KMS-11 (cell line): ENCODE measurements at regions not wholly inside any gene's neighbourhood (a gene's known extent, or its start where the extent isn't known, plus 50 kb on each side); places are given as distances from the start of the nearest gene placed in this dataset.

Experiments used
- H2AFZ ChIP-seq: fragments of 200-600 bp; sonication (generic); 2 replicates; pipeline ENCODE4 v1.6.1; 2016; ENCODE audit warnings: antibody characterized with exemption, mixed run types, low read depth
- H3K27ac ChIP-seq: fragments of 200-600 bp; sonication (generic); 2 replicates; pipeline ENCODE4 v1.6.1; 2016; ENCODE audit warnings: mild to moderate bottlenecking, mixed run types
- H3K27me3 ChIP-seq: fragments of 200-600 bp; sonication (generic); 2 replicates; pipeline ENCODE4 v1.6.1; 2017; ENCODE audit warnings: mild to moderate bottlenecking, low read depth, mixed run types, moderate library complexity; ENCODE audit not compliant: insufficient read depth
- H3K36me3 ChIP-seq: fragments of 200-600 bp; sonication (generic); 2 replicates; pipeline ENCODE4 v1.6.1; 2017; ENCODE audit warnings: mild to moderate bottlenecking, mixed run types; ENCODE audit not compliant: insufficient read depth
- H3K4me1 ChIP-seq: fragments of 200-600 bp; sonication (generic); 2 replicates; pipeline ENCODE4 v1.6.1; 2016; ENCODE audit warnings: mild to moderate bottlenecking, low read depth, mixed run types; ENCODE audit not compliant: poor library complexity, severe bottlenecking
- H3K4me2 ChIP-seq: fragments of 200-600 bp; sonication (generic); 2 replicates; pipeline ENCODE4 v1.7.0; 2016; ENCODE audit warnings: mild to moderate bottlenecking, mixed run types
- H3K4me3 ChIP-seq: fragments of 200-600 bp; sonication (generic); IDR thresholded peaks from 2 replicates; pipeline ENCODE4 v1.6.1; 2017; ENCODE audit warnings: low read depth, low read length, mixed read lengths; ENCODE audit not compliant: insufficient read depth
- H3K79me2 ChIP-seq: fragments of 200-600 bp; sonication (generic); 2 replicates; pipeline ENCODE4 v1.6.1; 2016; ENCODE audit warnings: low read depth, mixed run types; ENCODE audit not compliant: insufficient read depth
- H3K9ac ChIP-seq: fragments of 200-600 bp; sonication (generic); 2 replicates; pipeline ENCODE4 v1.6.1; 2016; ENCODE audit warnings: mild to moderate bottlenecking, mixed run types
- H4K20me1 ChIP-seq: fragments of 200-600 bp; sonication (generic); 2 replicates; pipeline ENCODE4 v1.6.1; 2016; ENCODE audit warnings: mild to moderate bottlenecking, mixed run types; ENCODE audit not compliant: insufficient read depth
- TF ChIP-seq, protein P1 (sequence below): fragments of 200-600 bp; sonication (generic); conservative IDR thresholded peaks from 2 replicates; pipeline ENCODE4 v1.6.1; 2017; ENCODE audit warnings: low read depth, mild to moderate bottlenecking, antibody characterized with exemption, low read length, moderate library complexity, mixed read lengths

DNA sequence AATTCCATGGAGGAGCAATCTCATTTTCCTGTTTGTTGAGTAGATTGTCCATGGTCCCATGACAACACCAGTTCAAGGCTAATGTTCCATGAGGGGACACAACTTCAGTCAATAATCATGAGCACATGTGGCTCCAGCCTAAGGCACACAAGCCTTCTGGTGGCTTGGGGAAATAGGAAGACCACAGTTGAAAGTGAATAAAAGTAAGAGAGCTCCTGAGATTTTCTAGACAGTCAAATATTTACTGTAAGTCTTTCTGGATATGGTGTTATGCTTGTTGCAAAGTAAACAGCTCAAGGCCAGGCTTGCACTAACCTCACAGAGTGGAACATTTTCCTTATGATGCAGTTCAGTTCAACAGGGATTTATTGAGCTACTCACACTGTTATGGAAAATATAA lies 206.9 kb upstream of the SLC38A2 start:
- no peaks in the 10 kb centered on the region for H3K36me3 ChIP-seq
- no peak overlapping the region for H3K27ac ChIP-seq
- no peaks in the 10 kb centered on the region for H3K27me3 ChIP-seq
- no peak overlapping the region for H2AFZ ChIP-seq
- H3K79me2 ChIP-seq = no peaks in the 10 kb centered on the region
- no peaks in the 10 kb centered on the region for H4K20me1 ChIP-seq
- no peak overlapping the region for H3K4me2 ChIP-seq
- TF ChIP-seq, protein P1, sequence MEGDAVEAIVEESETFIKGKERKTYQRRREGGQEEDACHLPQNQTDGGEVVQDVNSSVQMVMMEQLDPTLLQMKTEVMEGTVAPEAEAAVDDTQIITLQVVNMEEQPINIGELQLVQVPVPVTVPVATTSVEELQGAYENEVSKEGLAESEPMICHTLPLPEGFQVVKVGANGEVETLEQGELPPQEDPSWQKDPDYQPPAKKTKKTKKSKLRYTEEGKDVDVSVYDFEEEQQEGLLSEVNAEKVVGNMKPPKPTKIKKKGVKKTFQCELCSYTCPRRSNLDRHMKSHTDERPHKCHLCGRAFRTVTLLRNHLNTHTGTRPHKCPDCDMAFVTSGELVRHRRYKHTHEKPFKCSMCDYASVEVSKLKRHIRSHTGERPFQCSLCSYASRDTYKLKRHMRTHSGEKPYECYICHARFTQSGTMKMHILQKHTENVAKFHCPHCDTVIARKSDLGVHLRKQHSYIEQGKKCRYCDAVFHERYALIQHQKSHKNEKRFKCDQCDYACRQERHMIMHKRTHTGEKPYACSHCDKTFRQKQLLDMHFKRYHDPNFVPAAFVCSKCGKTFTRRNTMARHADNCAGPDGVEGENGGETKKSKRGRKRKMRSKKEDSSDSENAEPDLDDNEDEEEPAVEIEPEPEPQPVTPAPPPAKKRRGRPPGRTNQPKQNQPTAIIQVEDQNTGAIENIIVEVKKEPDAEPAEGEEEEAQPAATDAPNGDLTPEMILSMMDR = no peak
- no peak overlapping the region for H3K9ac ChIP-seq
- H3K4me1 ChIP-seq = peaks cover 18% of the 10 kb centered on the region
- no peak overlapping the region for H3K4me3 ChIP-seq

GRCh38 chr12:46578190-46578982 lies 205.8 kb upstream of the SLC38A2 start:
- no peak overlapping the region for H3K4me3 ChIP-seq
- no peaks in the 10 kb centered on the region for H3K79me2 ChIP-seq
- H3K9ac ChIP-seq = no peak overlapping the region
- H4K20me1 ChIP-seq = no peaks in the 10 kb centered on the region
- H3K27me3 ChIP-seq = no peaks in the 10 kb centered on the region
- H3K27ac ChIP-seq = no peak overlapping the region
- no peak overlapping the region for H2AFZ ChIP-seq
- TF ChIP-seq, protein P1 = no peak
- H3K4me1 ChIP-seq = peaks cover 18% of the 10 kb centered on the region
- H3K36me3 ChIP-seq = no peaks in the 10 kb centered on the region
- H3K4me2 ChIP-seq = 0 out of 2 replicates have a peak overlapping the region, but pooled peaks have one; percentile 3

GRCh38 chr12:46577063-46577776 lies 204.6 kb upstream of the SLC38A2 start:
- Histone ChIP-seq H3K27me3 (no peaks in the 10 kb centered on the region), H3K9ac (no peak overlapping the region), H3K4me3 (no peak overlapping the region), H3K79me2 (no peaks in the 10 kb centered on the region), H3K27ac (no peak overlapping the region), H3K36me3 (no peaks in the 10 kb centered on the region), H3K4me2 (no peak overlapping the region), H2AFZ (no peak overlapping the region), H4K20me1 (no peaks in the 10 kb centered on the region), H3K4me1 (peaks cover 18% of the 10 kb centered on the region)
- TF ChIP-seq, protein P1 = no peak

DNA sequence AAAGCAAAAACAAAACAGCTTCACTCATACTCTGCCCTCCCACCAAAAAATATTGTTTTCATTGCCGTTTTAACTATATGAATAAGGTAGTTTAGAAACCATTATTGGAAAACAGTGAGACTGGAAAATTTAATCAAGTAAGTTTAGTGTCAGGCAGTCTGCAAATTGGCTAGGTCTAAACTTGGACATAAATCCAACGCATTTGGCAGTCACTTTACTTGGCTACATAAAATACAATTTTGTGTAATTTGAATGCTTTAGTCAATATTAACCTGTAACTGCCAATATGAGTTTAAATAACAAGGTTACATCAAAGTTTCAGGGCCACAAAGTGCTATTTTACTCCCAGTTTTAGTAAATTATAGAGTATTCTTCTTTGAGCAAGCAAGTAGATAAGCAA lies 202.3 kb upstream of the SLC38A2 start:
- H3K4me1 ChIP-seq = peaks cover 32% of the 10 kb centered on the region
- H2AFZ ChIP-seq = no peak overlapping the region
- H3K27me3 ChIP-seq = no peaks in the 10 kb centered on the region
- no peaks in the 10 kb centered on the region for H3K79me2 ChIP-seq
- H4K20me1 ChIP-seq = no peaks in the 10 kb centered on the region
- TF ChIP-seq, protein P1 = no peak
- H3K4me3 ChIP-seq = no peak overlapping the region
- no peak overlapping the region for H3K27ac ChIP-seq
- H3K4me2 ChIP-seq = no peak overlapping the region
- no peaks in the 10 kb centered on the region for H3K36me3 ChIP-seq
- no peak overlapping the region for H3K9ac ChIP-seq
